ENCODE measurements at regions not wholly inside any gene's neighbourhood (a gene's known extent, or its start where the extent isn't known, plus 50 kb on each side); places are given as distances from the start of the nearest gene placed in this dataset.

DNA sequence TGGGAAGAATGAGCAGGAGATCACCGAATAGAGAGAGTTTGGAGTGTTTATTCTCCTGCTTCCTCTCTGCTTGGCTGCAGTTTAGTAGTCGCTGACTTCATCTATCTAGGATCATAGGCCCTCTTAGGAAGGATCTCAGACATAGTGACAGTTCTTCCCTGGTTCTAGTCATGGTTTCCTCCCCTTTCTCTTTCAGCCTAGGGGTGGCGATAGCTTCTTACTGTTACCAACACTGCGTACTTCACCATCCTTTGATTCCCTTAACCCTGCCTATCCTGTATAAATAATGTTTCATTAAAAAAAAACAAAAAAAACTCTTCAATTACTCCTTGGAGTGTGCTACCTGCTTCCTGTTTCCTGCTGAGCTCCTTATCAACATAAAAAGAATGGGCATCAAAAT lies 103.8 kb downstream of the DDX53 start:
- no peak for TF ChIP-seq HDAC2 (IDR thresholded peaks at IDR 0.05)
- DNase-seq (ENCODE audit: low read depth in 1 of 2, low spot score in 1 of 2) (no peak), ATAC-seq (no peak), FAIRE-seq (no peak)
- Histone ChIP-seq H3K9me3 (no peaks in the 10 kb centered on the region), H3K27ac (no peak overlapping the region), H3K4me1 (no peaks in the 10 kb centered on the region), H3K4me3 (no peak overlapping the region), H3K4me2 (no peak overlapping the region)
- CTCF ChIA-PET = no interaction called here
- 47% methylated on average over 4 of the region's 4 CpGs for WGBS (ENCODE audit: missing lambda C conversion rate)
- POLR2A ChIA-PET = no interaction called here

DNA sequence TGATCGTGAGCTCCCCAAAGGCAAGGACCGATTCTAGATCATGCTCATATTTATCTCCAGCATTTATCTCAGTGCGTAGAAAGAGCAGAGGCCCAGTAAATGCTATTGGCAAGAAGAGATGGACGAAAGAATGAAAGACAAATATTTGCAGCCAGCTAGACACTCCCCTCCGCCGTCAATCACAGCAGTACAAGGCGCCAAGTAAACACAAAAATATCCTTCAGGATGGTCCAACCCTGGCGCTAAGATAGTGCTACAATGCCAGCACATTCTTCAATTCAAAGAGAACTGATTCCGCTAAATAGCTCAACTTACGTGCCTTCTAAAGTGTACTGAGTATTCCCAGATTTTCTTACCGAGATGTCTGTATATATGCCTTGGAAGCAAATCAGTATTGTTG lies 114.5 kb downstream of the DDX53 start:
- TF ChIP-seq RFX5 (IDR thresholded peaks at IDR 0.05) = no peak
- TF ChIP-seq CEBPB (IDR thresholded peaks at IDR 0.05) = no peak
- no peak for TF ChIP-seq HEYL (CRISPR knock-in tag; IDR thresholded peaks at IDR 0.05)
- no peak for TF ChIP-seq CBX2 (IDR thresholded peaks at IDR 0.05; ENCODE audit: borderline replicate concordance, low read depth)
- TF ChIP-seq KDM5A (IDR thresholded peaks at IDR 0.05) = no peak
- no peak for TF ChIP-seq HDAC2 (IDR thresholded peaks at IDR 0.05)
- TF ChIP-seq JUNB (IDR thresholded peaks at IDR 0.05) = no peak
- no peak for TF ChIP-seq TFCP2L1 (CRISPR knock-in tag; IDR thresholded peaks at IDR 0.05)
- TF ChIP-seq, protein P1, sequence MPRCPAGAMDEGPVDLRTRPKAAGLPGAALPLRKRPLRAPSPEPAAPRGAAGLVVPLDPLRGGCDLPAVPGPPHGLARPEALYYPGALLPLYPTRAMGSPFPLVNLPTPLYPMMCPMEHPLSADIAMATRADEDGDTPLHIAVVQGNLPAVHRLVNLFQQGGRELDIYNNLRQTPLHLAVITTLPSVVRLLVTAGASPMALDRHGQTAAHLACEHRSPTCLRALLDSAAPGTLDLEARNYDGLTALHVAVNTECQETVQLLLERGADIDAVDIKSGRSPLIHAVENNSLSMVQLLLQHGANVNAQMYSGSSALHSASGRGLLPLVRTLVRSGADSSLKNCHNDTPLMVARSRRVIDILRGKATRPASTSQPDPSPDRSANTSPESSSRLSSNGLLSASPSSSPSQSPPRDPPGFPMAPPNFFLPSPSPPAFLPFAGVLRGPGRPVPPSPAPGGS (IDR thresholded peaks at IDR 0.05) = no peak
- TF ChIP-seq RARB (CRISPR knock-in tag; IDR thresholded peaks at IDR 0.05) = no peak
- no peak for TF ChIP-seq BHLHE40 (IDR thresholded peaks at IDR 0.05; ENCODE audit: low read depth, low read length)
- TF ChIP-seq, protein P2, sequence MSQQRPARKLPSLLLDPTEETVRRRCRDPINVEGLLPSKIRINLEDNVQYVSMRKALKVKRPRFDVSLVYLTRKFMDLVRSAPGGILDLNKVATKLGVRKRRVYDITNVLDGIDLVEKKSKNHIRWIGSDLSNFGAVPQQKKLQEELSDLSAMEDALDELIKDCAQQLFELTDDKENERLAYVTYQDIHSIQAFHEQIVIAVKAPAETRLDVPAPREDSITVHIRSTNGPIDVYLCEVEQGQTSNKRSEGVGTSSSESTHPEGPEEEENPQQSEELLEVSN (IDR thresholded peaks at IDR 0.05; ENCODE audit: borderline replicate concordance, low read depth) = no peak
- no peak for TF ChIP-seq POLR2A (IDR thresholded peaks at IDR 0.05; ENCODE audit: low read length)
- no peak for FAIRE-seq
- POLR2A ChIA-PET = no interaction called here
- WGBS (ENCODE audit: missing lambda C conversion rate) = 31% methylated on average over 11 of the region's 11 CpGs
- no peak overlapping the region for H3K27ac ChIP-seq
- no peak overlapping the region for H3K4me3 ChIP-seq
- ATAC-seq = no peak
- H3K4me2 ChIP-seq = no peak overlapping the region
- H3K4me1 ChIP-seq = no peaks in the 10 kb centered on the region
- CTCF ChIA-PET = no interaction called here
- no peaks in the 10 kb centered on the region for H3K9me3 ChIP-seq
- no peak for DNase-seq (ENCODE audit: low read depth in 1 of 2, low spot score in 1 of 2)

DNA sequence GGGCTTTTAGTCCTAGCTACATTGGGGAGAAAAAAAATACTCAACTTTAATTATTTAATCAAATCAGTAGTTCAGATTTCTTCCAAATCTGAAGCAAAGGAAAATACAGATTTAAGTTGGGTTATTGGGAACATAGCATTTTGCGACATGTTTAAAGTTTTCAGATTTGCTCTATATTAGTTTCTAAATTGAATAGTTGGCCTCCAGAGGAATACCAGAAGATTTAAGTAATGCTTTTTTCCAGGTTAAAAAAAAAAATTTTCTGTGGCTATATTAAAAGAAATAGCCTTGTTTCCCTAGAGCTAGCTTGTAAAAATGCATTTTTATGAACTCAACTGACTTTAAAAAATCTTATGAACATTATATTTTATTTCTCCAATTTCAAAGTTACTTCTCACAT lies 115.9 kb downstream of the DDX53 start:
- no peak for TF ChIP-seq EHMT2 (IDR thresholded peaks at IDR 0.05; ENCODE audit: low read depth)
- no peak for TF ChIP-seq TP53 (CRISPR knock-in tag; IDR thresholded peaks at IDR 0.05)
- TF ChIP-seq, protein P3, sequence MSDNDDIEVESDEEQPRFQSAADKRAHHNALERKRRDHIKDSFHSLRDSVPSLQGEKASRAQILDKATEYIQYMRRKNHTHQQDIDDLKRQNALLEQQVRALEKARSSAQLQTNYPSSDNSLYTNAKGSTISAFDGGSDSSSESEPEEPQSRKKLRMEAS (IDR thresholded peaks at IDR 0.05) = no peak
- TF ChIP-seq ZNF302 (CRISPR knock-in tag; IDR thresholded peaks at IDR 0.05) = no peak
- no peak for TF ChIP-seq TFCP2L1 (CRISPR knock-in tag; IDR thresholded peaks at IDR 0.05)
- TF ChIP-seq CHD4 (IDR thresholded peaks at IDR 0.05; ENCODE audit: borderline replicate concordance) = no peak
- TF ChIP-seq, protein P2 (IDR thresholded peaks at IDR 0.05; ENCODE audit: borderline replicate concordance, low read depth) = no peak
- TF ChIP-seq POLR2AphosphoS2 (conservative IDR thresholded peaks at IDR 0.05; ENCODE audit: low read length) = no peak
- TF ChIP-seq KDM1A (IDR thresholded peaks at IDR 0.05; ENCODE audit: low read depth) = no peak
- TF ChIP-seq JUNB (IDR thresholded peaks at IDR 0.05) = no peak
- POLR2A ChIA-PET = no interaction called here
- WGBS (ENCODE audit: missing lambda C conversion rate) = 61% methylated on average over 1 of the region's 1 CpG
- Histone ChIP-seq H3K4me3 (no peak overlapping the region), H3K4me2 (no peak overlapping the region), H3K4me1 (no peaks in the 10 kb centered on the region), H3K9me3 (no peaks in the 10 kb centered on the region), H3K27ac (no peak overlapping the region)
- CTCF ChIA-PET = interaction anchor here (0.6 kb wide), 2 partner anchors 49 to 1079 kb away, joined by 3 to 4 read pairs; no protein-coding TSS in a partner anchor
- DNase-seq (ENCODE audit: low read depth in 1 of 2, low spot score in 1 of 2) (no peak), FAIRE-seq (no peak), ATAC-seq (no peak)

DNA sequence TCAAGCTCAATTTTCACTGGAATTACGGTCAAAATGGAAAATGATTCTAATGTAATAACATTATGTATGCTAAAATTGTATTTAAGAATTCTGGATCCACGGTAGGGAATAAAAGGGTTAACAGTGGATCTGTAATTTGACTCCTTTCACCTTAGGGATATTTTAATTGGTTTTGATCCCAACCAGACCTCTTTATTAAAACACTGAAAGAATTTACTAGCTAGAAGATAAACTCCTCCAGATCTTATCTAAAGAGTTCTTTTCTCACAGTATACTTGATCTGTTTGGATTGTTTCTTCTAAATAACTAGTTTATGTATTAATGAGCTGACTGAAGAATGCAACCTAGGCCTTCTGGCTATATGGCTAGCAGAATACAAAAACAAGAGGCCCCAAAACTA lies 118.4 kb downstream of the DDX53 start:
- DNase-seq (ENCODE audit: low read depth in 1 of 2, low spot score in 1 of 2) (no peak), ATAC-seq (no peak), FAIRE-seq (no peak)
- WGBS (ENCODE audit: missing lambda C conversion rate) = 22% methylated on average over 2 of the region's 2 CpGs
- H3K4me1 ChIP-seq = no peaks in the 10 kb centered on the region
- H3K4me3 ChIP-seq = no peak overlapping the region
- TF ChIP-seq CBX8 (IDR thresholded peaks at IDR 0.05) = no peak
- TF ChIP-seq RFX5 (IDR thresholded peaks at IDR 0.05) = no peak
- no peak for TF ChIP-seq MAZ (IDR thresholded peaks at IDR 0.05; ENCODE audit: borderline replicate concordance, low read depth, low read length)
- no peak for TF ChIP-seq NPAS2 (CRISPR knock-in tag; IDR thresholded peaks at IDR 0.05; ENCODE audit: borderline replicate concordance)
- TF ChIP-seq ESRRA (IDR thresholded peaks at IDR 0.05; ENCODE audit: borderline replicate concordance, low read length) = no peak
- TF ChIP-seq, protein P2 (IDR thresholded peaks at IDR 0.05; ENCODE audit: borderline replicate concordance, low read depth) = no peak
- no peak for TF ChIP-seq ZNF302 (CRISPR knock-in tag; IDR thresholded peaks at IDR 0.05)
- TF ChIP-seq, protein P4, sequence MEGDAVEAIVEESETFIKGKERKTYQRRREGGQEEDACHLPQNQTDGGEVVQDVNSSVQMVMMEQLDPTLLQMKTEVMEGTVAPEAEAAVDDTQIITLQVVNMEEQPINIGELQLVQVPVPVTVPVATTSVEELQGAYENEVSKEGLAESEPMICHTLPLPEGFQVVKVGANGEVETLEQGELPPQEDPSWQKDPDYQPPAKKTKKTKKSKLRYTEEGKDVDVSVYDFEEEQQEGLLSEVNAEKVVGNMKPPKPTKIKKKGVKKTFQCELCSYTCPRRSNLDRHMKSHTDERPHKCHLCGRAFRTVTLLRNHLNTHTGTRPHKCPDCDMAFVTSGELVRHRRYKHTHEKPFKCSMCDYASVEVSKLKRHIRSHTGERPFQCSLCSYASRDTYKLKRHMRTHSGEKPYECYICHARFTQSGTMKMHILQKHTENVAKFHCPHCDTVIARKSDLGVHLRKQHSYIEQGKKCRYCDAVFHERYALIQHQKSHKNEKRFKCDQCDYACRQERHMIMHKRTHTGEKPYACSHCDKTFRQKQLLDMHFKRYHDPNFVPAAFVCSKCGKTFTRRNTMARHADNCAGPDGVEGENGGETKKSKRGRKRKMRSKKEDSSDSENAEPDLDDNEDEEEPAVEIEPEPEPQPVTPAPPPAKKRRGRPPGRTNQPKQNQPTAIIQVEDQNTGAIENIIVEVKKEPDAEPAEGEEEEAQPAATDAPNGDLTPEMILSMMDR (IDR thresholded peaks at IDR 0.05) = no peak
- no peak for TF ChIP-seq MYC (IDR thresholded peaks at IDR 0.05; ENCODE audit: borderline replicate concordance, low read length)
- no peak overlapping the region for H3K4me2 ChIP-seq
- ChIA-PET POLR2A (no interaction called here), CTCF (no interaction called here)
- H3K9me3 ChIP-seq = no peaks in the 10 kb centered on the region
- no peak overlapping the region for H3K27ac ChIP-seq
